Sigmoid colon (tissue), 4 donors: ENCODE measurements at regions not wholly inside any gene's neighbourhood (a gene's known extent, or its start where the extent isn't known, plus 50 kb on each side); places are given as distances from the start of the nearest gene placed in this dataset.

ENCODE experiments used
- EP300 ChIP-seq, 4 donors: sonication (generic); formaldehyde crosslinking; IDR thresholded peaks; one replicate each; pipeline ENCODE4 v1.6.1; 2017; ENCODE audit warnings: antibody characterized with exemption in 4 of 4
- POLR2A ChIP-seq, 2 donors: fragments of 450-650 bp; IDR thresholded peaks; one replicate each; pipeline ENCODE4 v1.6.1; 2016; ENCODE audit warnings: antibody characterized with exemption in 2 of 2, mild to moderate bottlenecking in 2 of 2, moderate library complexity in 2 of 2
- POLR2AphosphoS5 ChIP-seq, 4 donors: sonication (generic); formaldehyde crosslinking; IDR thresholded peaks; one replicate each; pipeline ENCODE4 v1.6.1; 2017; ENCODE audit warnings: antibody characterized with exemption in 4 of 4
- TF ChIP-seq, protein P1 (sequence below), 4 experiments: fragments of 450-650 bp in 3 of 4; fragments of 200-600 bp in 1 of 4; IDR thresholded peaks; one replicate each; pipeline ENCODE4 v1.5.1; 2016 to 2019; ENCODE audit warnings: antibody characterized with exemption in 4 of 4, mild to moderate bottlenecking in 3 of 4, moderate library complexity in 2 of 4

DNA sequence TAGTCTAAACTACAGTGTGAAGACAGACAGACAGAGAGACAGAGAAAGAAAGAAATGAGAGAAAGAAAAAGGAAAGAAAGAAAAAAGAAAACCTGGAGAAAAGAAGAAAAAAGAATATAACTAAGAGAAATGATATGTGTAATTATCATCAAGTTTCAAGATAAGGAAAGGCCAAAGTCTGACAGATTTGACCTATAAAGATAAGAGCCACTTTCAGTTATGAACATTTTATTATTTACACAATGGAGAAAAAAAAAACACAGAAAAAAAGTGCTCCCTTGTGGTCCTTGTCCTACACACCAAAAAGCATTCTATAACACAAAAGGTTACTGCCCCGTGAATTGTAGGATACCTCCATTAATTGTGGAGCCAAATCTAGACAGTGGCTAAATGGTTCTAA is 937.2 kb upstream of the DDX18 start:
- TF ChIP-seq POLR2AphosphoS5 (IDR thresholded peaks at IDR 0.05) (no peak), POLR2A (IDR thresholded peaks at IDR 0.05) (no peak), EP300 (IDR thresholded peaks at IDR 0.05) (no peak)
- TF ChIP-seq, protein P1, sequence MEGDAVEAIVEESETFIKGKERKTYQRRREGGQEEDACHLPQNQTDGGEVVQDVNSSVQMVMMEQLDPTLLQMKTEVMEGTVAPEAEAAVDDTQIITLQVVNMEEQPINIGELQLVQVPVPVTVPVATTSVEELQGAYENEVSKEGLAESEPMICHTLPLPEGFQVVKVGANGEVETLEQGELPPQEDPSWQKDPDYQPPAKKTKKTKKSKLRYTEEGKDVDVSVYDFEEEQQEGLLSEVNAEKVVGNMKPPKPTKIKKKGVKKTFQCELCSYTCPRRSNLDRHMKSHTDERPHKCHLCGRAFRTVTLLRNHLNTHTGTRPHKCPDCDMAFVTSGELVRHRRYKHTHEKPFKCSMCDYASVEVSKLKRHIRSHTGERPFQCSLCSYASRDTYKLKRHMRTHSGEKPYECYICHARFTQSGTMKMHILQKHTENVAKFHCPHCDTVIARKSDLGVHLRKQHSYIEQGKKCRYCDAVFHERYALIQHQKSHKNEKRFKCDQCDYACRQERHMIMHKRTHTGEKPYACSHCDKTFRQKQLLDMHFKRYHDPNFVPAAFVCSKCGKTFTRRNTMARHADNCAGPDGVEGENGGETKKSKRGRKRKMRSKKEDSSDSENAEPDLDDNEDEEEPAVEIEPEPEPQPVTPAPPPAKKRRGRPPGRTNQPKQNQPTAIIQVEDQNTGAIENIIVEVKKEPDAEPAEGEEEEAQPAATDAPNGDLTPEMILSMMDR (IDR thresholded peaks at IDR 0.05): no peak
